DMS114 treated with DMSO at 0.1 percent for 48 hours (cell line): ENCODE measurements at regions not wholly inside any gene's neighbourhood (a gene's known extent, or its start where the extent isn't known, plus 50 kb on each side); places are given as distances from the start of the nearest gene placed in this dataset.
"Not testable (repeated sequence)": the region's sequence is repeated elsewhere in the genome, so short reads cannot be mapped to it uniquely, and the experiment has no call there.

Experiments
- DNase-seq: peaks from one replicate; lab custom pipeline; 2025; ENCODE audit not compliant: unreplicated experiment; lab: John Stamatoyannopoulos, UW

DNA sequence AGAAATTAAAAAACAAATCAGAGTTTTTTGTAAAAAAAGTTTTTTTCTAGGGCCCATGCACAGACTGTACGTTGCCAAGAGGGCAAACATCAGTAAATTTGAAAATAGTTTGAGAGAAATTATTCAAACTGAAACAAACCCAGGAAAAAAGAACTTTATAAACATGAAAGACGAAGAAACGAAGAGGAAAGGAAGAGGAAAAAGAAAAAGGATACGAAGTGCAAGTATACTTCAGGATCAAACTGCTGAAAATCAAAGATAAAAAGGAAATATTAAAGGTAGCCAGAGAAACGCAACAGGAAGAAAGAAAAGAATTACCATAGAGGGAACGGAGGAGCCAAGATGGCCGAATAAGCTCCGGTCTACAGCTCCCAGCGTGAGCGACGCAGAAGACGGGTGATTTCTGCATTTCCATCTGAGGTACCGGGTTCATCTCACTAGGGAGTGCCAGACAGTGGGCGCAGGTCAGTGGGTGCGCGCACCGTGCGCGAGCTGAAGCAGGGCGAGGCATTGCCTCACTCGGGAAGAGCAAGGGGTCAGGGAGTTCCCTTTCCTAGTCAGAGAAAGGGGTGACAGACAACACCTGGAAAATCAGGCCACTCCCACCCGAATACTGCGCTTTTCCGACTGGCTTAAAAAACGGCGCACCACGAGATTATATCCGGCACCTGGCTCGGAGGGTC lies 94.4 kb upstream of the GAS1 start:
- DNase-seq = peak; percentile 26

DNA sequence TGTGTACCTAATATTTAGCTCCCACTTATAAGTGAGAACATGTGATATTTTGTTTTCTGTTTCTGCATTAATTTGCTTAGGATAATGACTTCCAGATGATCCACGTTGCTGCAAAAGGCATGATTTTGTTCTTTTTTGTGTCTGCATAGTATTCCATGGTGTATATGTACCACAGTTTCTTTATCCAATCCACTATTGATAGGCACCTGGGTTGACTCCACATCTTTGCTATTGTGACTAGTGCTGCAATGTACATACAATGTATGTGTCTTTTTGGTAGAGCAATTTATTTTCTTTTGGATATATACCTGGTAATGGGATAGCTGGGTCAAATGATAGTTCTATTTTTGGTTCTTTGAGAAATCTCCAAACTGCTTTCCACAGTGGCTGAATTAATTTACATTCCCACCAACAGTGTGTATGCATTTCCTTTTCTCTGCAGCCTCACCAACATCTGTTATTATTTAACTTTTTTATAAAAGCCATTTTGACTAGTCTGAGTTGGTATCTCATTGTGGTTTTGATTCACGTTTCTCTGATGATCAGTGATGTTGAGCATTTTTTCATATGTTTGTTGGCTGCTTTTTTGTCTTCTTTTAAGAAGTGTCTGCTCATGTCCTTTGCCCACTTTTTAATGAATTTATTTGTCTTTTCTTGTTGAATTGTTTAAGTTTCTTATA lies 102.8 kb upstream of the GAS1 start:
- not testable (repeated sequence) for DNase-seq

DNA sequence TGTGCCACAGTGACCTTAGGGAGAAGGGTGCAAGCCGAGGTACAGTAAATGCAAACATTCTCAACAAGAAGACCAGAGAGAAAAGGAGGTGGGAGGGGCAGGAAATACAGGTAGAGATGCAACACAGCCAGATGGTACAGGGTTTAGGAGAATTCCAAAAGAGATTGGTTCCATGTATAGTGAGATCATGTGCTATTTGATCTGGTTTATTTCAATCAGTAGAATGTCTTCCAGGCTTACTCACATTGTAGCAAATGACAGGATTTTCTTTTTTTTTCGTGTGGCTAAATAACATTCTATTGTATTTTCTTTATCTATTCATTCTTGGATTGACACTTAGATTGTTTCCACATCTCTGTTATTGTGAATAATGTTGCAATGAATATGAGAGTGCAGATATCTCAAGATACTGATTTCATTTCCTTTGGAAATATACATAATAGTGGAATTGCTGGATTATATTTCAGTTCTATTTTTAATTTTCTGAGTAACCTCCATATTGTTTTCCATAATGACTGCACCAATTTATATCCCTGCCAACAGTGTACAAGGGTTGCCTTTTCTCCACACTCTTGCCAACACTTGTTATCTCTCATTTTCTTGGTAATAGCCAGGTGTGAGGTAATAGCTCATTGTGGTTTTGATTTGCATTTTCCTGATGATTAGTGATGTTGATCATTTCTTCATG lies 107.8 kb upstream of the GAS1 start:
- no peak for DNase-seq

DNA sequence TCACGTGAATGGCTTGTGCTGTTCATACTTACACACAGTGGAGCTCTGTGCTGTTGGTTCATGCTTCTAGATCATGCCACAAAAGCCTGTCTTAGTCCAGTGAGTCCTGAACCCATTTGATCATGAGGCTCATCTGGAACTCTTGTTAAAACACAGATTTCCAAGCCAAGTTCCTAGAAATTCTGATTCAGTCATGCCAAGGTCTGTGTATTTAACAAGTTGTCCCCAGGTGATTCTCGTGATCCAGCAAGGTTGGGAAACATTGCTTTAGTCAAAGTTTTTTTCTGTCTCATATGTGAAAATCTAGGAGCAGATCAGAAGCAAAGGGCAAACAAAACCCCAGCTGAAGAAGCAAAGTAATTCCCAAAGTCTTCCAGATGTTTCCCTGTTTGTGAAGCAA lies 112.5 kb upstream of the GAS1 start:
- no peak for DNase-seq

DNA sequence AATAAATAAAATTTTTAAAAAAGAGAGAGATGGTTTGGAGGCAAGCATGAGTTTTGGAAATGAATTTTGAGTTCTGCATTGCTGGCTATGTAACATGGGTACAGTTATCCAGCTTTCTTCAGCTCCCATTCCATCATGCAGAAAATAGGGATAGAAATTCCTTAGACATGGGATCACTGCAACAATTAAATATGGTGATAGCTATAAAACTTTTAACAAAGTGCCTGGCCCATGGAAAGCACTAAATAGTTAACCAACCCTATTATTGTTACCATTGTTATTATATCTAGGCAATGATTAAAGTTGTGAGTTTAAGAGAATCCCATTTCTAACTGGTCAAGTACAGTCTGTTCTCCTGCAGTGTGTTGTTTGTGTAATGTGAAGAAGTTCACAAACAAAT lies 115.4 kb upstream of the GAS1 start:
- DNase-seq = no peak

DNA sequence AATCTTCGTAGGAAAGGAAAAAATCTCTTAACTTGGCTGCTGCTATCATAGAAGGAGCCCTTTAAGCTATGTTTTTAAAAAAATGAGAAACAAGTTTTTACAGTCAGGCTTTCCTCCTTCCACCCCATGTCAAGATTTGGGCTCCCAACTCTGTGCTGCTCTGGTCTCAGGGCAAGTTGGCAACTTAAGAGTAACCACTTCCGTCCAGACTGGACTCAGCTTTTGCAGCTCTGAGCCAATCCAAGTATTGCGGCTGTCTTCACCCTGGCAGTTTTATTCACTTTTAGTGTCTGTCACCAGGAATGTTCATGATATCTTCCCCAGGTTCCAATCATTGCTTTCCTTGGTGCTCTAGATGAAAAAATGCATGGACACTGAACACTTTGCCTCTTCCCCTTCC lies 115.9 kb upstream of the GAS1 start:
- DNase-seq = no peak

DNA sequence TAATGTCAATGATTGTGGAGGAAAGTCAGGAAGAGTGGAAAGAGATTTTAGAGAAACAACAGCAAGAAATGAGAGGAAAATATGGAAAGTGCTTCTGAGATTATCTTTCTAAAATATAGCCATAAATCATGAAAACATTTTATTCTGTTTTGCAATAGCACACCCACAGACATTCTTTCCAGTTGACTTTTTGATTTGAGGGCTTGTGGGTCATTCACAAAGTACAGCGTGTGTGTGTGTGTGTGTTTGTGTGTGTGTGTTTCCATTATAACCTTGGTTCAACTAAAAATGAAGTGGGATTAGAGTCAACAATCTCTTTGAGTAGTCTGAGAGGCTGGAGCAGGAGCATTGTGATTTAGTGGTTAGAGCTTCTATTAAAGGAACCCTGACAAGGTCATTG lies 116.6 kb upstream of the GAS1 start:
- DNase-seq = no peak

DNA sequence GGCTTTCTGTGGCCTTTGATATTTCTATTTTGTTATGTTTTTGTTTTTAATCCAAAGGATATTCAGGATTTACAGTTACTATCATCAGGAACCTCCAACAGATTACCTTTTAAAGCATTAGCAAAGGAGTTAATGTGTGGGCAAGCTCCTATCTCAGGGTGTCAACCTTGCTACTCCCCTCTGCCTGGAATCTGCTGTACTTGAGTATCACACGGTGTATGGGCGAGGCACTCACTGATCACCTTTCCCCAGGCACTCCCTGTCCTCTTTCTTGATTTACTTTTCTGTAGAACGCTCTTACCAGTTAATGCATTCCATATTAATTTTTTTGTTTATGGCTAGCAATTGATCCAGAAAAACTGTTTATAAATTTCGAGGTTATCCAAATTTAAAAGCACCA lies 117.0 kb upstream of the GAS1 start:
- no peak for DNase-seq

DNA sequence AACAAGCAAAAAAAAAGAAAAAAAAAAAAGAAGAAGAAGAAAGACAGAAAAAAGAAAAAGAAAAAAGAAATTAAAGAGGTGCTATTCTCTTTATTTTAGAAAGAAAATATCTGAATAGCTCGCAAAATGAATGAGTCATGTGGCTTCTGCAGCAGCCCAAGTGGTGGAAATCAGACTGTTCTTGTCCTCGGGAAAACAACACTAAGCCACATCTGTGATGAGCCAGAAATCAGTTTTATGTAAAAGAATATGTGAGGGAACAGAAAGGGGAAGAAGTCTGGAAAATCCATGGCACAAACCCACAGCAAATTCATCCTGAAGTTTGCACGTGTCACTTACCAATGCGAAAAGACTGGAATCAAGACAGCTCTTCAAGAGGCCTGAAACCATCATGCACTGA lies 118.7 kb upstream of the GAS1 start:
- no peak for DNase-seq

DNA sequence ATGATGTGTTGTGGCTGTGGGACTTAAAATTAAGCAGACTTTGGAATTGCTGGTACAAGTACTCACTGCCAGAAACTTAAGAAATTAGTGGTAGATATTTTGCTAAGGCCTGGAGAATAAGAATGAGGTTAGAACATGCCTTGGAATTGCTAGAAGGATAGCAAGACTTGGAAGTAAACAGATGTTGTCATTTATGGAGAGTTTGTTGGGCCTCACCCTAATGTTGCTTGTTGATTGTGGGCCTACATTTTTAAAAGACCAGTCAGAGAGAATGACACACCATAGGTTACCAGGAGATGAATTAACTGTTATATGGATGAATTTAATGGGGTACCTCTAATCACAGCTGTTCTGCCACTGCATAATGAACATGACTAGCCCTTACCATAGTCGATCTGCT lies 120.1 kb upstream of the GAS1 start:
- no peak for DNase-seq

DNA sequence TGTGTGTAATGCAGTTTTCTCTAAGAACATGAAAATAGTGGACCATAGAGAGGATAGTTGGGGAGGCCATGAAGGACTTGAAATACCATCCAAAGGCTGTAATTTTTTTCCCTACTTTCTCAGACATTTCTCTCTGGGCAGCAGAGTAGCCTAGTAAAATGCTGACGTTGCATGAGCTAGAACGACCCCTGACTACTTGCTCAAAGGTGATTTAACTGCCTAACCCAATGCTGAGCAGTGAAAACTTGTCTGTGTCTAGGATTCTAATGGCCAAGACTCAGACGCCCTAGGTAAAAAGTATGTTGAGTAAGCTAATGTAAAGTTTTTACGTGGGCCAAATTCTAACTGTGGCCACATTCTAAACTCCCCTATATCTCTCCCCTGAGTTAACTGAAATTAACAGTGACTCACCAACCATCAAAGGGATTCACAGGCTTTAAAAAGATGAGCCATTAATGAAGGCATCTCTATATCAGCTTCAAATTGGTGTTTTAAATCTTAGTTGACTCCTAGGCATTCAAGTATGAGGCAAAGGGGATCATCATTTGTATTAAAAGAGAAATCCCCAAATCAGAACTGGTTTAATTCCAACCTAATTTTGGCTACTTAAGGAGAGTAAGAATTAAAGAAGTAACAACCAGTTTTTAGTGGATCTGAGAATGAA lies 121.0 kb upstream of the GAS1 start:
- no peak for DNase-seq

DNA sequence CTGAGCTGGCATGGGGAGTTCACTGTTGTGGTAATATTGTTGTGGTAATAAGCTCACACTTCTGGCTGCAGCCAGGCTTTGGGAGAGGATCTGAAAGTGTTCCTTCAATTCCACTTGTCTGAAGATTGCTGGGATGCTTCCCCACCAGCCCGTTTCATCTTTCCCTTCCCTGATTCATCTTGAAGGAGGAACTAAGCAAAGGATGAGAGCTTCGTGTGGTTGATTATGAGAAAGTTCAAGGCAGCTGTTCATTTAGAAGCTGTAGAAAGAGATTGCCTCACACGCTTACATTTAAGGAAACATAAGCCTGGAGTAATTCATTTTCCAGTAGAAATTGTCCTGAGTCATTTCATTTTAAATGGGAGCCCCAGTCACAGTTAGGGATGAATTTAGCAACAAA lies 122.4 kb upstream of the GAS1 start:
- no peak for DNase-seq

DNA sequence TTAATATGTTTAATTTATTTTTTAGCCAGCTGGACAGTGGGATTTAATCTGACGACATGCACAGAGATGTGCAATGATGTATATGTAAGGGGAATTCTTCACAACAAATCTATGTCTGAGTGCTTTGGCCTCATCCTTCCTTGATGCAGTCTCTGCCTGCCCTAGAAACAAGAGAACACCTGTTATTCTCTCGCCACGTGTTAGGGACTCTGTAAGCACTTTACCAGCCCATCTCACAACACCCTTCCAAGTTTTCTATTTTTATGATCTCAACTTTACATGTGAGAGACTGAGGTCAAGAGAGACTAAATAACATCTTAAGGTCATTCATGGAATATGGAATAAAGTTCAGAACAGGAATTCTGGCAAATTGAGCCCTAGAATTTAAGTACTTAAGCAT lies 123.0 kb upstream of the GAS1 start:
- no peak for DNase-seq

DNA sequence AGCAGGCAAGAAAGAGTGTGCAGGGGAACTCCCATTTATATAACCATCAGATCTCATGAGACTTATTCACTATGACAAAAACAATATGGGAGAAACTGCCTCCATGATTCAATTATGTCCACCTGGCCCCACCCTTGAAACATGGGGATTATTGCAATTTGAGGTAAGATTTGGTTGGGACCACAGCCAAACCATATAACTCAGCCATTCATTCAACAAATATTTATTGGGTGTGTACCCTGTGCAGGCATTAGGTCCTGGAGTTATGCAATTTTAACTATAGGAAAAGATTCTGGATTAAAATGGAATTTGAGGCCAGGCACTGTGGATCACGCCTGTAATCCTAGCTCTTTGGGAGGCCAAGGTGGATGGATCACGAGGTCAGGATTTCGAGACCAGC lies 124.2 kb upstream of the GAS1 start:
- DNase-seq = no peak

DNA sequence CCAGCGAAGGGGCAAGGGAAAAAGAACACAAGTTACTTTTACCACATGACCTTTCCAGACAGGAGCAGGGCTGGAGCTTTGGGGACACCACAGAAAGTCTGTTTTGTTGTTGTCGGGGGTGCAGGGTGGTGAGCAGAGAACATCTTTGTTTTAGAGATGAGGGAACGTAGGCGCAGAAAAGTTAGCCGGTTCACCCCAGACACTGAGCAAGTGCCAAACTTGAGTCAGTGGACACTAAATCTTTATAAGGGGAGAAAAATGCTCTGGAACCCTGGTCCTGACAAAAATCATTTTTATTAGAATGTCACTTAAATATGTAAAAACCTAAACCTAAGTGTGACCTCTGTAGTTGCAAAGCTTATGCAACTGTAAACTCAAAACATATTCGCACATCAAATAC lies 126.4 kb upstream of the GAS1 start:
- DNase-seq = no peak

DNA sequence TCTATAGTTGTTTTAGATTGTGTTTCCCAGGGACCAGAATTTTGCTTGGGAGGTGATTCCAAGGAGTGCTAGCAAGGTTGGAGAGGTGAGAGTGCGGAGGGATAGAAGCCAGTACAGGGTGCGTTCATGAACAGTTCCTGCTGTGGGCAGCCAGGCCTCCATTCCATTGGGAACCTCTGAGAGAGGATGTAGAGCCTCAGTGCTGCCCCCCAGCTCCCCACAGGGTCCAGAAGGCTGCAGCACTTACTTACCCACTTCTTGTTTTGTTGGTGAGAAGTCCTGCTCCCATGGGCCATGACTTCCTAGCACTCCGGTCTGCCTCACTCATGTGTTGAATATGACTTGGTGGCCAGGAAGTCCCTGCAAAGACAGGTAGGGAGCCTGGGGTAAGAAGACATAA lies 128.2 kb upstream of the GAS1 start:
- no peak for DNase-seq

DNA sequence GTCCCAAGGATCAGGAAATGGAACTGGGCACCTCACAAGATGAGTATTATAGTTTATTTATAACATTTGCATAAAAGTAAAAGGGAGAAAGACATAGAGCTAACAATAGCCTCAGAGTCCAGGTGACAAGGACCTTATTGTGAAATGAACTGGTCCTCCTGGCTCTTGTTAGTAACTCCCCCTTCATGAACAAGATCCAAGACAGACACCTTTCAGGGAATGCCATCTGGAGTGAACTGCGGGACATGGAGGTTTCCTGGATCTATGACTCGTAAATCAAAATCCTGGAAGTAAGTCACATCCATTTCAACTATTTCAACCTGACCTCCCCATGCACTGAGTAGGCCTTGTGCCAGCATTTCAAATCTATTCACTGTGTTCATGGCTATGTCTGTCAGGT lies 129.5 kb upstream of the GAS1 start:
- no peak for DNase-seq

DNA sequence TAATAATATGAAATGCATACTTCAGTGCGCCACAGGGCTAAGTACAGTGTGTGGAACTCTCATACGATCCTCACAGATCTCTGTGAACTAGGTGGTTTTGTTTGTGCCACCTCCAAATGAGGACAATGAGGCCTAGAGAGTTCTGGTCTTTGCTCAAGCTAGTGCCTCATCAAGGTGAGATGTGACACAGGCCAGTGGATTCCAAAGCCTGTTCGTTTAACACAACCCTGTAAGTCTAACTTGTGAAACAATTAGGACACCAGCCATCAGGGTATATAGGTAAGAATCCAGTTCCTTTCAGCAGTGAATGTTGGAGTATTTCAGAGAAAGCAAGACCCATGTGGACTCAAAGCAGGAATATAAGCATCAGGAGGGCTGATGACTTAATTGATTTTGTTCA lies 130.7 kb upstream of the GAS1 start:
- no peak for DNase-seq

DNA sequence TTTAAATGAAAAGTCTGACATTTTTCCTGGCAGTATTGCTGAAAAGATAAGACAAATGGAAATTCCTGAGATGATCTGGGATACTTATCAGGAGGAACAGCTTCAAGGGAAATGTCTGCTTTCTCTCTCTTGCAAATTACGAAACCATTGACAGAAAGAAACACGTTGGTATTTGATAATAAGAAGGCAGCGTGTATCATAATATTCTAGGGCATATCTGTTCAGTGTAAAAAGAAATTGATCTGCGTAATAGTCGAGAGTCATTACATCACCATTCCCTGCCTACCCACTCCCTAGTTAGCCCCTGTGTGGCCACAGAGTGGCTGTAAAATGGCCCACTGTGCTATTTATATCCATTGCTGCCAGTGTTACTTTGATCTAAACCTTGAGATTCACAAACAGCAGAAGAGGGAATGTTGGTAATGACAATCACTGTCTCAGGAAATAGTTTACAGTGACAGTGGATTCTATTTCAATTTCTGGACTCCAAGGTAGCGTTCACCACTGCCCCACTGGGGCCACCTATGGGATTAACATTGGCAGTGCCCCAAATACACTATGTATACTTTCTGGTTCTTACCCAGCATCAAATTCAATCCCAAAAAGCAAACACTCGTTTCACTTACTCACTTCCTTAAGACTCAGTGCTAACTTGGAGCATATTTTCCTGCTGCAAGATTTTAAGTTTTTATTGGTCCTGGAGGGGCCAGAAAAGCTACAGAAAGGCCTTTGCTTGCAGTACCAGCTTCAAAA lies 133.4 kb upstream of the GAS1 start:
- no peak for DNase-seq

DNA sequence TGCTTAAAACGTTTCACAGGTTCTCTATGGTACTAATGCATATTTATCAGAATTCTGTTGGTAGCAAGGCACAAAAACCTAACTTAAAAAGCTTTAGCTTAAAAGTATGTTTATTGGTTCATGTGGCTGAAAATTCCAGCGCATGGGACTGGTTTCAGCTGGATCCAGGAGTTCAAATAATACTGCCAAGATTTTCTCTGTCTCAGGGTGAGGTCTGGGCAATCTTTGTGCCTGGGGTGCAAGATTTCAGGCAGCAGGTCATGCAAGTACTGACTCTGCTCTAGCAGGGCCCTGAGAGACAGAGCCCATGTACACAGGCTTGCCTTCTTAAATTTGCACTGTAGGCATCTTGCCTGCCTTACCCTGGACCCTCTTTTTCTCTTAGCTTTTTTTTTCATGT lies 134.2 kb upstream of the GAS1 start:
- DNase-seq = no peak

DNA sequence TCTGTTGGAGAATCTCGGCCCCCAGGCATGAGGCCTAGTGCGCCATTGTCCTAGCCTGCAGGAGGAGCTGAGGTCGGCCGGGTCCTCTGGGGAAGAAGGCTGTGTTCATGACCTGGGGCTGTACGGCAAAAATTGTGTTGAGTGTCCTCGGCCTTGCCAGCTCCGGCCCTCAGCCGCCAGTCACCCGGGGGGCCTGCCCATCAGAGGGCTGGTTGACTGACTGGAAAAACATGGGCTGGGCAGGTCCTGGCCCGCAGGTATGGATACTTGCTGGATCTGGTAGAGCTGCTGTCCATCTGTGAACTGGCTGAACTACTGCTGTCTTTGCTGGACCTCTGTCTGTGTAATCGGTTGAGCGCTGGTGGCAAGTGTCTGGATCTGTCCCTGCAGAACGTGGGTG lies 136.7 kb upstream of the GAS1 start:
- DNase-seq = no peak
